NCI-H2081 (cell line): ENCODE measurements at regions not wholly inside any gene's neighbourhood (a gene's known extent, or its start where the extent isn't known, plus 50 kb on each side); places are given as distances from the start of the nearest gene placed in this dataset.
"Not testable (repeated sequence)": the region's sequence is repeated elsewhere in the genome, so short reads cannot be mapped to it uniquely, and the experiment has no call there.

Source experiments
- DNase-seq, 2 experiments: peaks; one replicate each; lab custom pipeline; 2025; lab: John Stamatoyannopoulos, UW

DNA sequence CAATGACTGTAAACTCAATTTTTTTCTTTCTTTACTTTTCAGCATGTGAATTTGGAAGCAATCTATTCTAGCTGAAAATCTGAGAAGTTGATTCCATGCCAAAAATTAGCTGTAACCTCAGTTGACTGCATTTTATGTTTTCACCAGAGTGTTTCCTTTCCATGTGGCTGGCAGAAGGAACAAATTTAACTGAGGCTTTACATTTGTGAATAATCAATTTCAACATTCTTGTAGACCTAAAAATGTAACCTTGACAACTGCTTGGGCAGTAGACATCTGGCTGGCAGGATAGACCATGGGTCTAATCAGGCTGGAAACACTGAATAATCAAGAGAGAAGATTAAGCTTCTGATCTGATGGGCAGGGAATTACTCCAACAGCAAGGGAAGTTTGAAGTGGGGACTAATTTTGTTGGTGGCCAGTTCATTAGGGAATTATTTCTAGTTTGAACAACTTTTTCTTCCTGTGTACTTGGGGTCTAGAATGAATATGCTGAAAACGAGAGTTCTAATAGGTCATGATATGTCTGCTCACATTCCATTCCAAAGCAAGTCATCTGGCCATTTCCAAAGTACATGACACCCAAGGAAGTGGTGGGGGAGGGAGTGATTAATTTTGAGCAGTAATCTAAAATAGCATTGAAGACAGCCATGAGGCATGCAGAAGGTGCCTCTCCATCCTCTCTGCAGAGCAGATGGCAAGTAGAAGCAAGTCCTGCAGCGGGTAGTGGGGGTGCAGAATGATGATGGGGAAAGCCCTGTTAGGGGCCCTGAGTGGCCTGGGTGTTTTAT is 68.2 kb downstream of the ATP23 start:
- DNase-seq = no peak

DNA sequence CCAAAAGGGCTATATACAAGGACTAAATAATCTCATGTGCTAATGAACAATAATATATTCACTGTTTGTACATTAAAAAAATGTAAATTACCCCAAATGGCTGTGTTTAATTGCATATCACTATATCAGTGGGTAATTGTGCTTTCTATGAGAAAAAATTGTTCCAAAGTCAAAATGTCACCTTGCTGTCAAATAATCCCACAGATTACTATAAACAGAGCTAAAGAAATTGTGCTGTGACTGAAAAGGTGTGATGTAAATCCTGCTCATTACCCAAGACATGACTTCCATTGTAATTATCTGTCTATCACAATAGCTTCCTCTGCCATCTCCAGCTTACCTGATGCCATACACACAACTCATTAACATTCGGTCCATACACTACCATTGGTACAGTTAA is 70.3 kb downstream of the ATP23 start:
- DNase-seq = no peak

DNA sequence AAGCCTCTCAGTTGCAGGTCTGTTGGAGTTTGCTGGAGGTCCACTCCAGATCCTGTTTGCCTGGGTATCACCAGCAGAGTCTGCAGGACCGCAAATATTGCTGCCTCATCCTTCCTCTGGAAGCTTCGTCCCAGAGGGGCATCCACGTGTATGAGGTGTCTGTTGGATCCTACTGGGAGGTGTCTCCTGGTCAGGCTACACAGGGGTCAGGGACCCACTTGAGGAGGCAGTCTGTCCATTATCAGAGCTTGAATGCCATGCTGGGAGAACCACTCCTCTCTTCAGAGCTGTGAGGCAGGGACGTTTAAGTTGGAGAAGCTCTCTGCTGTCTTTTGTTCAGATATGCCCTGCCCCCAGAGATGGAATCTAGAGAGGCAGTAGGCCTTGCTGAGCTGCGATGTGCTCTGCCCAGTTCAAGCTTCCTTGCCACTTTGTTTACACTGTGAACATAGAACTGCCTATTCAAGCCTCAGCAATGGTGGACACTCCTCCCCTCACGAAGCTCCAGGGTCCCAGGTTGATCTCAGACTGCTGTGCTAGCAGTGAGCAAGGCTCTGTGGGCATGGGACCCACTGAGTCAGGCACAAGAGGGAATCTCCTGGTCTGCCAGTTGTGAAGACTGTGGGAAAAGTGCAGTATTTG is 81.1 kb downstream of the ATP23 start:
- not testable (repeated sequence) for DNase-seq

DNA sequence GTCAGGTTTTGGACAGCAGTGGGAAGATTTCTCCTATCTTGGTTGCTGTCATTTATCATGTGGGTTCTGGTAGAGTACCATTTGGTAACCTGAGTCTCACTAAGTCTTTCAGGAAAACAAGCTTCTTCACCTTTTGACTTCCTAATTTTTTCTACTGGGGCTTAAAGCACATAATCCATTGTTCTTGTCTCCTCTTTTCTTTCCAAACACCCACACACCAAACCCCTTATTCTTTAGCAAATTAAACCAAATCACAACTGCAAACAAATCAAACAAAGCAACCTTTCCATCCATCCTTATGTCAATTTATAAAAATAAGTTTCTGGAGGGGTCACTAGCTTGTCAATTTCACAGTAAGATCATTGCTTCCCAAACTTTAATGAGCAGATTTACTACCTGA is 84.1 kb downstream of the ATP23 start:
- DNase-seq = no peak

DNA sequence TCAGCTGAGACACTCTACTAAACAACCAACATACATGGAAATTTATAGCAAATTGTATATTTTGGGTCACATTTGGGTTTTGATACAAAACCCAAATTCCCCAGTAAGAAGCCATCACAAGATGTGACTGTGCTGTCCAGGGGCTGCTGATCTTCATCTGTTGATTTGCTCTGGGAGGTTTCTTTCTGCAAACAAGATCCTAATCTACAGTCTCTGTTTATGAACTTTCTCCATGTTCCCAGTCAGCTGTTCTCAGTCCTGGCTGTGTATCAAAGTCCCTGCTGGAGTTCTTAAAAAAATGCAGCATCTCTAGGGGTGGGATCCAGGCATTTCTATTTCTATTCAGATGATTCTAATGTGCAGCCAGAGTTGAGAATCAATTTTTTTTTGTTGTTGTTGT is 85.1 kb downstream of the ATP23 start:
- DNase-seq = no peak

DNA sequence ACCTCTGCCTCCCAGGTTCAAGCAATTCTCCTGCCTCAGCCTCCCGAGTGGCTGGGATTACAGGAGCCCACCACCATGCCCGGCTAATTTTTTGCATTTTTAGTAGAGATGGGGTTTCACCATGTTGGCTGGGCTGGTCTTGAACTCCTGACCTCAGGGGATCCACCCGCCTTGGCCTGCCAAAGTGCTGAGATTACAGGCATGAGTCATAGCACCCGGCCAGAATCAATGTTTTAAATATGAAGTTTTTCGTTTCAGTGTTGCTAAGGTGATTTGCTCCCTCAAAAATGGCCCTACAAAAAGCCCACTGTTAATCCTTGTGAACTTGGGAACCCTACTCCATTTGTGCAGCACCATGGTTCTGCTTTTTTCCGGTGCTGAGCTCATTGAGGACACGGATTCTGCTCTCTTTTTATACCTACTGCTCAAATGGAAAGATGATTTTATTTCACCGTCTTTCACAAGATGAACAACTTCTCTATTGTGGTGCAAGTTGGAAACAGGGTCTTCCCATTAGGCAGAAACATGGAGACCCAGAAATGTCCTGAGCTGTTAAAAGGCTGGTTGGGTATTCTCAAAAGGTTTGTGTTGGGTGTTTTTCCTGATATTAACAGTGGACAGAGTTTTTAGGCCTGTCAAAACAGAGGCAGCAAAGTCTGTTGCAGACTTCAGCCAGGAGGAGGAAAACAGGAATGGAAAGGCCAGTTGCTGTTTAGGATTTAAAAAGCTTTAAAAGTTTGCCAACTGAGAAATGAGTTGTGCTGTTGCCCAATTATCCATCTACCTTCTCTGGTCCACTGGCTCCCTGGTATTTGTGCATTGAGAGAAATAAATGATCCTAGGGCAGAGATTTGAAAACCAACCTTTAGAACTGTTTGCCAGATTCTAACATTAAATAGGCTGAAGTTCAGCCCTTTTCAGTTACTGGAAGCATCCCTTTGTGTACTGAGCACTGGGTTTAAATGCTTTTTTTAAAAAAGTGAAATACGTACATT is 85.8 kb downstream of the ATP23 start:
- DNase-seq = no peak

DNA sequence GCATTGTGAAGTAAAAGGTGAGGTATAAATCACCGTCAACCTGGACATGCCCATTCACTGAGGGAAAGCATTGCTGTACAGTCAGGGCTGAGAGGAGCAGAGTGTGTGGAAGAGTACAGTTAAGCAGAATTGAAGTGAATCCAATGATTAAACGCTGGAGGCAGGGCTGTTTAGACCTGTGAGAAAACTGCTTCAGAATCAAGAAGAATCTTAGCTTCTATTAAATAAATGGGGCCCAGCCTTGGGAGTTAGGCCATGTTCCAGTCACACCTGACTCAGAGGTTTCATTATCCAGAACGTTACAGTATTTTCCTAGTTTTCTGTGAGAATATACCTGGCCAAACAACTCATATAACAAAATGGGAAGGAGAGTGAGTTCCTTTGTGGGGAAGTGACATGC is 86.9 kb downstream of the ATP23 start:
- no peak for DNase-seq

DNA sequence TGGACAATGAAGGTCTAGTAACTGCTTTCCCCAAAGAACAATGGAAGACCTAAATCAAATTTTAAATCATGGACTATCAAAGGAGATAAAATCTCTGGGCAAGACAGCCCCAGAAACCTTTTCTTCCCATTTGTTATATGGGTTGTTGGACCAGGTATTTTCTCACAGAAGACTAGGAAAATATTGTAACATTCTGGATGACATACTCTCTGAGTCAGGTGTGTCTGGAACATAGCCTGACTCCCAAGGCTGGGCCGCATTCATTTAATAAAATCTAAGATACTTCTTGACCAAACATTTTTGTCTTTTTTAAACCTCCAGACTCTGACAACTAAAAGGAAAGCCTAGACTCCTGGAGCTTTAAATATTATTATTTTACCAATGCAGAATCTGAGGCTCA is 87.9 kb downstream of the ATP23 start:
- no peak for DNase-seq

DNA sequence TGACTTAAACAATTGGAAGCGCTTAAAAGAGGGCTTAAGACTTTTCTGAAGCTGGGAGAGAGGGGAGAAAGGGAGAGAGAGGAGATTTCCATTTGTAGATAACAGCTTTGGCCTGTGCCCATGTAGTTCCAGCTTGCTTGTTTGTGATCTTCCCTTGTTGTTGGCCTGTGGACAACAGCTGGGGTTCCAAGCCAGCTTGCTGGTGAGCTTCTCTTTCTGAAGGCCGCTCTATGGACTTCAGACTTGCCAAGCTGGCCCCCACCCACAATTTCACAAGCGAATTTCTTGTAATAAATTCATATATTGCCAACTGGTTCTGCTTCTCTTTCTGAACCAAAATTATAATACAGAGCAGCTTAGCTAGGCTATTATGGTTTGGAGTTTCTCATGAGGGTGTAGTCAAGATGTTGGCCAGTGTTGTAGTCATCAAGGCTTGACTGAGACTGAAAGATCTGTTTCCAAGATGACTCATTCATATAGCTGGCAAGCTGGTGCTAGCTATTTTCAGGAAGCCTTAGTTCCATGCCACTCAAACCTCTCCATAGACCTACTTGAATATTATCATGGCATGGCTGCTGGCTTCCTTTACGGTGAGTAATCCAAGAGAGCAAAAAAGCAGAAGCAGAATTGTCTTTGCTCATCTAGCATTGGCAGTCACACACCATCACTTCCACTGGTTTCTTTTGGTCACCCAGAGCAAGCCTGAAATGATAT is 89.4 kb downstream of the ATP23 start:
- no peak for DNase-seq

DNA sequence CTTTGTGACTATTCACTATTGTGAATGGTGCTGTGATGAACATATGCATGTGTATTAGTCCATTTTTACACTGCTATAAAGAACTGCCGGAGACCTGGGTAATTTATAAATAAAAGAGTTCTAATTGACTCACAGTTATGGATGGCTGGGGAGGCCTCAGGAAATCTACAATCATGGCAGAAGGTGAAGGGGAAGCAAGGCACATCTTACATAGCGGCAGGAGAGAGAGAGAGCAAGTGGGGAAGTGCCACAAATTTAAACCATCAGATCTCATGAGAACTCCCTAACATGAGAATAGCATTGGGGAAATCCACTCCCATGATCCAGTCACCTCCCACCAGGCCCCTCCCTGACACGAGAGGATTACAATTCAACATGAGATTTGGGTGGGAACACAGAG is 90.8 kb downstream of the ATP23 start:
- no peak for DNase-seq

DNA sequence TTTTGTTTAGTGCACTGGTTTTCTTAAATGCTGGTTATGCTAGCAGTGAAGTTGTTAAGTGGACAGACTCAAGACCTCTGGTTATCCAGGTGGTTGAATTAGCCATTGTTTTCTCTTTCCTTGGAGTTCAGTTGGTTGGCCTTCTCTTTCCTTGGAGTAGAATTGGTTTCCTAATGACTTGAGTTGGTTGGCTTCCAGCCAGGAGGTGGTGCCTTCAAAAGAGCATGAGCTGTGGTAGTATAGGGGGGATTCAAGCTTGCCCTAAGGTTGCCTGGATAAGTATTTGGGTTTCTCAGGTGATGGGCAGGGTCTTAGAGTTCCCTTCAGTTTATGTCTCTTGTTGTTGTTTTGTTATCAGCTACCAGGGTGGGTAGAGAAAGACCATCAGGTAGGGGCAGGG is 92.5 kb downstream of the ATP23 start:
- no peak for DNase-seq

DNA sequence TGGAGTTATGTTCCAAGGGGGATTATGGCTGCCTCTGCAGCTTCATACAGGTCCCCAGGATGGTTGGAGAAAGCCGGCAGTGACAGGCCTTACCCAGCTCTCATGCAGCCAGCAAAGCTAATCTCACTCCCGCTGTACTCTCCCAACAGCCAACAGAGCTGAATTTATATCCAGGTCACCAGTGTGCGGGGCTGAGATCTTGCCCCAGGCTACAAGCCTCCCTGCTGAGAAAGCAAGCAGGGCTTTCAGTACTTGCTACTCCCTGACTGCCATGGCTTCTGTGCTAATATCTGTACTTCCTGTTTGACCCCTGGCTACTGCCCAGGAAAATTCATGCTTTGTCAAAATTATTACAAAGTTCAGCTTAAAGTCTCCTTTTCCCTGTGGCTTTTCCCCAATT is 92.9 kb downstream of the ATP23 start:
- peak in 1 of 2 experiments; percentile 26 for DNase-seq

DNA sequence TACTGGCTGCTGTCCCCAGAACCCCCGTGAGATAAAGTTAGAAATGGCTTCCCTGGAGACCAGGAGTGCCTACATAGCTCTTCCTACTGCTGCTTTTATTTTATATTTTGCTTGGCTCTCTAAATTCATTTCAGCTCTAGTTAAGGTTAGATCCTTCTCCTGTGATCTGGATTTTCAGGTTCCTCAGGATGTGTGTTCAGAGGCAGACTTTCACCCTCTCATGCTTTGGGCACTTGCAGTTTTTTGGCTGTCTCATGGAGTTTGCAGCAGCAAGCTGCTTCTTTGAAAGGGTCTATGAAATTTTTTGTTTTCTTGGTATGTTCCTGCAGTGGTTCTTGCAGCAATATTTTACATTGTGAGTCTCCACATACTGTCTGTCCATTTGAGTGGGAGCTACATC is 93.3 kb downstream of the ATP23 start:
- DNase-seq = no peak

DNA sequence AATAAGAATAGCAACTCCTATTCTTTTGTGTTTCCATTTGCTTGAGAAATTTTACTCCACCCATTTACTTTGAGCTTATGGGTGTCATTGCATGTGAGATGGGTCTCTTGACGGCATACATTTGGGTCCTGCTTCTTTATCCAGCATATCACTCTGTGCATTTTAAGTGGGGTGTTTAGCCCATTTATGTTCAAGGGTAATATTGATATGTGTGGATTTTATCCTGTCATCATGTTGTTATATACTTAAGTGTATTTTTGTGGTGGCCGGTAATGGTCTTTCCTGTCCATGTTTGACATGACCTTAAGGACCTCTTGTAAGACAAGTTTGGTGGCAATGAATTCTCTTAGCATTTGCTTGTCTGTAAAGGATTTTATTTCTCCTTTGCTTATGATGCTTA is 100.1 kb downstream of the ATP23 start:
- no peak for DNase-seq

DNA sequence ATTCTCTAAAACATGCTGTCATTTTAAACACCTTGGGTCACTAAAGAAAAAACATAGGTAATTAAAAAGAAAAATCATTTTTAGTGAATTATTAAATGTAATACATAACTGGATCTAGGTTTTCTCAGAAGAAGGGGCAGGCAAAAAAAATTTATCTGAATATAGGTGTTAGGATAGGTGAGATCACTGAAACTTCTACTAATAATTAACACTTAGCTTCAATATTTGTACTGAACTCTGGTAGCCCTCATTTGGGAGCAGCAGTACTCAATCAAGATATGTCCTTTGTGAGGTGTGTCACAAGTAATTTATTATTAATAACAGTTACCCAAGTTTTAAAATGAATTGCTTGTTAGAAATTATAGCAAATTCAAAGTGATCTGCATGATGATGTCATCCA is 103.6 kb downstream of the ATP23 start:
- DNase-seq = no peak

DNA sequence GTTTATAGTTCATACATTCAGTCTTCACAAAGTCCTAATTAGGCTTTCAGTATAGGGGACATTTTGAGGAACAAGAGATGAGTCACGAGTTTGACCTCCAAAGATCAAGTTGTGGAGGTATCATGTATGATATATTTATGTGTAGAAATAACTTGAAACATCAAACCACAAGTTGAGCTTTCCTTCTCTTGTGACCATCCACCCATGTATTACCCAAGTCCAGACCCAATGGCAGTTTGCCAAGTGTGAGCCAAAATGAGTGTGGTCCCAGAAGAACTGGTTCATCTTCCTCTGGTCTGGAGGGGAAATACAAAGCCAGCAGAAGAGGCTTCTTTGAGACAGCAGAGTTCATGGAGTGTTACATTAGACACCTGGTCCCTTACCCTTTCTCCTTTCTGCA is 104.9 kb downstream of the ATP23 start:
- no peak for DNase-seq

DNA sequence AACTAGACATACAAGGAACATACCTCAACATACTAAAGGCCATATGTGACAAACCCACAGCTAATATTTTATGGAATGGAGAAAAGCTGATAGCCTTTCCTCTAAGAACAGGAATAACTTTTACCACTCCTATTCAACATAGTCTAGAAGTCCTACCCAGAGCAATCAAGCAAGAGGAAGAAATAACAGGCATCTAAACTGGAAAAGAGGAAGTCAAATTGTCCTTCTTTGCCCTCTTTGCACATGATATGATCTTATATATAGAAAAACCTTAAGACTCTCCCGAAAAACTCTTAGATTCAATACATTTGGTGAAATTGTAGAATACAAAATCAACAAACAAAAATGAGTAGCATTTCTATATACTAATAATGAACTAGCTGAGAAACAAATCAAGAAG is 110.0 kb downstream of the ATP23 start:
- no peak for DNase-seq

DNA sequence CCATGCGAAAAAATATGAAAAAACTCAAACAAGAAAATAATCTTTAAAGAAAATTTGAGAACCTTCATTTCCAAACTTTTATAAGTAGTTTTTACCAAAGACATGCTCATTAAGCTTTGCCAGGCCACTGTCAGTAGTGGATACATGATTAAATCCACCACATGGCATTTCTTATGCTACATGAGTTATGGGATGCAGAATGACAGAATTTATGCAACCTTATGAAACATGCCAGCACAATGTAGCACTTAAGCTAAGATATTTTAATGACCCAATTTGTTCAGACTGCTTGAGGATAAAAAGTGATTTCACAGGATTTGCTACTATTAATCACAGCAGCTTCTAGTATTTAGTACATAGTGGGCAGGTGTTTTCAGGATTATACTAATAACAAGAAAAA is 123.3 kb downstream of the ATP23 start:
- no peak for DNase-seq

DNA sequence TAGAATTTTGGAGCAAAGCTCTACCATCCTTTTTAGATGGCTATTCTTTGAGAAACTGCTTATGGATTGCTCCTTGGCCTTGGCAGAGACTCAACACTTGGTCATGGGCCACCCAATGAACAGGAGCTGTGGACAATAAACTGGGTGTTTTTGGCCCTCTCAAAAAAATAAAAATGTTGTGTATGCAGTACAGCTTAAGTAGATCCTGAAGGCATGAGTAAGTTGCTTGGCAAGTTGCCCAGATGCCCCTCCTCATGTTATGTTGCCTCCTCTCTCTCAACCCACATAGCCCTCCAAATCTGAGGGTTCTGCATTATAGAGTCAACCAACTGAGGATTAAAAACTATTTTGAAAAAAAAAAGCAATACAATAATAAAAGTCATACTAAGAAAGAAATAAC is 124.9 kb downstream of the ATP23 start:
- DNase-seq = no peak

DNA sequence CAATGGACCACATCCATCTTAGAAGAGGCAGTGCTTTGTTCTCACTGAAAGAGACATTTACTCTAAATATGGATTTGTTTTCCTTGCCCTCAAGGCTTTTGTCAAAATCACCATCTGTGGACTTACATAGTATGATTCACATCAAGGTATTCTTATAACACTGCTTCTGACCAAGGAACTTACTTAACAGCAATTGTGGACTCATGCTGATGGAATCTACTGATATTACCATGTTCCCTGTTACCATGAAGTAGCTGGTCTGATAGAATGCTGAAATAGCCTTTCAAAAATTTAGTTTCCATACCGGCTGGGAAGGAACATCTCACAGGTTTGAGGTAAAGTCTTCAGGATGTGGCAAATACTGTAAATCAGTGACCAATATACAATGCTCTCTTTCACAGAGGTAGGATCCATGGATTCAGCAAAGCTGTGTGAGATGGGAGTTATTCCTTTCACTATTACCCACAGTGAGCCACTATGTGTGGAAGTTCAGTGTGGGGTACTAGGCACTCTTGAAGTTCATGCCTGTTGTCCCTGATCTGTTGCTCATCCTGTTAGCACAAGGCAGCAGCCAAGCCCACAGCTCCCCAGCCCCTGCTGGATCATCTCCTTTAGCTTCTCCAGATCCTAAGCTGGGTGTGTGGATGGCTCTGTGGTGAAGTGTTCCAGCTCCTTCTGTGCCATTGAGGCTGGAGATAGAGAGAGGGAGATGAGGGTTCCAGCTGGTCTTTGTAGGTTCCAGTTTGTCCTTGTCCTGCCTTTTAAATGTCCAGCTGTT is 126.4 kb downstream of the ATP23 start:
- DNase-seq = no peak

DNA sequence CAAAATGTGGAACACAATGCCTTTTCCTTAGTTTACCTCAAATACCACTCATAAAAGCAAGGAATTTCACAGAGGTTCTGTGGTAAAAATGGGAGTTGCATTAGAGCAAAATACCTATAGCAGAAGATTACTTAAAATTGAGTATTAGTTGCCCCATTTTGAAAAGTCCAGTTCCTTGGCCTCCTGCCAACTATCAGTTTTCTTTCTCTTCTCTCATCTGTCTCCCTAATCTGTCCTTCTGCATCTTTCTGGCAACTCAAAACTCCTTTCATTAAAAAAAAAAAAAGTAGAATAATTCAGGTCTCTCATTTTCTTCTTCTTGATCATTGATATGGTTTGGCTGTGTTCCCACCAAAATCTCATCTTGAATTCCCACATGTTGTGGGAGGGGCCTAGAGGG is 127.3 kb downstream of the ATP23 start:
- no peak for DNase-seq
